OCI-LY1 (cell line): ENCODE measurements at regions not wholly inside any gene's neighbourhood (a gene's known extent, or its start where the extent isn't known, plus 50 kb on each side); places are given as distances from the start of the nearest gene placed in this dataset.

Experiments used
- H2AFZ ChIP-seq: fragments of 200-600 bp; sonication (generic), shearing (Covaris generic); 2 replicates; pipeline ENCODE4 v1.6.0; 2014; ENCODE audit warnings: antibody characterized with exemption, mild to moderate bottlenecking, low read length
- H3F3A ChIP-seq: fragments of 200-600 bp; sonication (generic), shearing (Covaris generic); 2 replicates; pipeline ENCODE4 v1.6.0; 2014; ENCODE audit warnings: mild to moderate bottlenecking, antibody characterized with exemption, low read length, moderate library complexity; ENCODE audit not compliant: insufficient read depth
- H3K27ac ChIP-seq: fragments of 200-600 bp; sonication (generic); 2 replicates; pipeline ENCODE4 v1.5.1; 2014; ENCODE audit warnings: low read length, mixed run types, mild to moderate bottlenecking, low read depth; ENCODE audit not compliant: poor library complexity, severe bottlenecking
- H3K27me3 ChIP-seq: fragments of 200-600 bp; sonication (generic); 2 replicates; pipeline ENCODE4 v1.6.0; 2014; ENCODE audit warnings: antibody characterized with exemption, mild to moderate bottlenecking, low read length, moderate library complexity; ENCODE audit not compliant: insufficient read depth
- H3K36me3 ChIP-seq: fragments of 200-600 bp; sonication (generic); 2 replicates; pipeline ENCODE4 v1.6.1; 2014; ENCODE audit warnings: mild to moderate bottlenecking, antibody characterized with exemption, low read length, moderate library complexity, mixed read lengths; ENCODE audit not compliant: insufficient read depth
- H3K4me1 ChIP-seq: fragments of 200-600 bp; sonication (generic); 2 replicates; pipeline ENCODE4 v1.5.1; 2014; ENCODE audit warnings: mild to moderate bottlenecking, low read length, moderate library complexity; ENCODE audit not compliant: insufficient read depth, severe bottlenecking
- H3K4me2 ChIP-seq: fragments of 200-600 bp; sonication (generic), shearing (Covaris generic); 2 replicates; pipeline ENCODE4 v1.6.1; 2014; ENCODE audit warnings: low read length
- H3K4me3 ChIP-seq: fragments of 200-600 bp; sonication (generic); 2 replicates; pipeline ENCODE4 v1.5.1; 2014; ENCODE audit warnings: low read length, low read depth, mild to moderate bottlenecking, mixed read lengths; ENCODE audit not compliant: poor library complexity, severe bottlenecking
- H3K79me2 ChIP-seq: fragments of 200-600 bp; shearing (Covaris generic); 2 replicates; pipeline ENCODE4 v1.6.1; 2016; ENCODE audit warnings: mixed run types, low read length, mixed read lengths; ENCODE audit not compliant: insufficient read depth
- H3K9ac ChIP-seq: fragments of 200-600 bp; sonication (generic), shearing (Covaris generic); 2 replicates; pipeline ENCODE4 v1.6.1; 2014; ENCODE audit warnings: mild to moderate bottlenecking, low read length, mixed read lengths
- H3K9me2 ChIP-seq: fragments of 200-600 bp; sonication (generic), shearing (Covaris generic); 2 replicates; pipeline ENCODE4 v1.6.1; 2014; ENCODE audit warnings: low read depth, mild to moderate bottlenecking, low read length, mixed read lengths
- H3K9me3 ChIP-seq: fragments of 200-600 bp; shearing (Covaris generic); 2 replicates; pipeline ENCODE4 v1.6.1; 2014; ENCODE audit warnings: low read length, mixed read lengths
- H4K20me1 ChIP-seq: fragments of 200-600 bp; sonication (generic), shearing (Covaris generic); 2 replicates; pipeline ENCODE4 v1.6.0; 2016; ENCODE audit warnings: mild to moderate bottlenecking, low read length; ENCODE audit not compliant: insufficient read depth
- EZH2 ChIP-seq: fragments of 200-600 bp; sonication (generic), shearing (Covaris generic); IDR thresholded peaks from 2 replicates; pipeline ENCODE4 v1.8.0; 2017; ENCODE audit warnings: borderline replicate concordance, mixed run types, mild to moderate bottlenecking, antibody characterized with exemption, low read length, moderate library complexity, mixed read lengths
- TF ChIP-seq, protein P1 (sequence below): fragments of 200-600 bp; sonication (generic), shearing (Covaris generic); IDR thresholded peaks from 2 replicates; pipeline ENCODE4 v1.5.1; 2017; ENCODE audit warnings: mild to moderate bottlenecking, antibody characterized with exemption, low read length, moderate library complexity, mixed read lengths

DNA sequence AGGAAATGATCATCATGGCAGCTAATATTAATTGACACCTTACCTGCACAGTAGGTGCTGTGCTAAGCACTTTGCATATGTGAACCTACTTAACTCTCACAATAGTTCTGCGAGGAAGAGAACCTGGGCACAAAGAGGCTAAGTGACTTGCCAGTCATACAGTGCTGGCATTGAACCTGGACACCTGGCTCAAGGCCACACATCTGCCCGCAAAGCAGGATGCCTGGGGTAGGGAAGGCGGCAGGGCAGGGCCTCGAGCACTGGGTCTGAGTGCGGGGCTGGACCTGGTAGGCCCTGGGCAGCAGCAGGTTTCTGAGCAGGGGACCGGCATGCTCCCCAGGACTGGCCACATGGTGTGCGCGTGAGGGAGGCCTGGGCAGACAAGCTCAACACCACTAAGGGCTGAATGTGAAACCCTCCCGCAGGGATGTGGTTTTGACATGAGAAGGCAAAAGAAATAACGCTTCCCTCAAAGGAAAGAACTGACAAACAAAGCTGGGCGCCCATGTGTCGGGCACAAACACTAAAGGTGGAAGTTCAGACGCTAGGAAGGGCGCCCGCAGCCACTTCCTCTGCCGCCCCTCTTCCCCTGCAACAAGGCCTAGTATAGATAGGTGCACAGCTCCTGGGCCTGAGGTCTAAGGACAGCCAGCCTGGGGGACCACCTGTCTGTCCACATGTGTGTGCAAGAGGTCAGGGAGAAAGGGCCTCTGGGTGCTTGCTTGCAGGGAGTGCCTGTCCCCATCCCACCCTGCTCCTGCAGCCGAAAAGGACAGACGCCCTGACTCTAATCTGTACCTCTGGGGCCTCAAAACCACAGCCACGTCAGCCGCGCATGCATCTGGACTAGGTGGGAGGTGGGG, 92.5 kb downstream of the ZFP36L2 start:
- H3K9me3 ChIP-seq, result no peaks in the 10 kb centered on the region
- no peaks in the 10 kb centered on the region for H3K27me3 ChIP-seq
- TF ChIP-seq EZH2, result no peak
- TF ChIP-seq, protein P1, sequence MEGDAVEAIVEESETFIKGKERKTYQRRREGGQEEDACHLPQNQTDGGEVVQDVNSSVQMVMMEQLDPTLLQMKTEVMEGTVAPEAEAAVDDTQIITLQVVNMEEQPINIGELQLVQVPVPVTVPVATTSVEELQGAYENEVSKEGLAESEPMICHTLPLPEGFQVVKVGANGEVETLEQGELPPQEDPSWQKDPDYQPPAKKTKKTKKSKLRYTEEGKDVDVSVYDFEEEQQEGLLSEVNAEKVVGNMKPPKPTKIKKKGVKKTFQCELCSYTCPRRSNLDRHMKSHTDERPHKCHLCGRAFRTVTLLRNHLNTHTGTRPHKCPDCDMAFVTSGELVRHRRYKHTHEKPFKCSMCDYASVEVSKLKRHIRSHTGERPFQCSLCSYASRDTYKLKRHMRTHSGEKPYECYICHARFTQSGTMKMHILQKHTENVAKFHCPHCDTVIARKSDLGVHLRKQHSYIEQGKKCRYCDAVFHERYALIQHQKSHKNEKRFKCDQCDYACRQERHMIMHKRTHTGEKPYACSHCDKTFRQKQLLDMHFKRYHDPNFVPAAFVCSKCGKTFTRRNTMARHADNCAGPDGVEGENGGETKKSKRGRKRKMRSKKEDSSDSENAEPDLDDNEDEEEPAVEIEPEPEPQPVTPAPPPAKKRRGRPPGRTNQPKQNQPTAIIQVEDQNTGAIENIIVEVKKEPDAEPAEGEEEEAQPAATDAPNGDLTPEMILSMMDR, result no peak
- H3F3A ChIP-seq, result peaks cover 15% of the 10 kb centered on the region; the same call in 1 of the 2 replicates
- peak overlapping the region; percentile 22 for H3K4me3 ChIP-seq
- no peaks in the 10 kb centered on the region for H3K36me3 ChIP-seq
- H3K9ac ChIP-seq, result peak overlapping the region; percentile 80
- H3K4me2 ChIP-seq, result peak overlapping the region; percentile 33
- H4K20me1 ChIP-seq, result no peaks in the 10 kb centered on the region
- H3K4me1 ChIP-seq, result peaks cover 100% of the 10 kb centered on the region
- no peaks in the 10 kb centered on the region for H3K79me2 ChIP-seq
- H2AFZ ChIP-seq, result no peak overlapping the region
- no peaks in the 10 kb centered on the region for H3K9me2 ChIP-seq
- H3K27ac ChIP-seq, result peak overlapping the region; percentile 100

- TF ChIP-seq, protein P1, result no peak
- no peak for TF ChIP-seq EZH2
- Histone ChIP-seq H3F3A (peaks cover 15% of the 10 kb centered on the region; the same call in 1 of the 2 replicates), H3K9me3 (no peaks in the 10 kb centered on the region), H3K9ac (peak overlapping the region; percentile 80), H3K36me3 (no peaks in the 10 kb centered on the region), H3K27me3 (no peaks in the 10 kb centered on the region), H3K79me2 (no peaks in the 10 kb centered on the region), H2AFZ (no peak overlapping the region), H3K9me2 (no peaks in the 10 kb centered on the region), H3K27ac (peak overlapping the region; percentile 100), H3K4me3 (peak overlapping the region; percentile 22), H3K4me2 (peak overlapping the region; percentile 33), H3K4me1 (peaks cover 100% of the 10 kb centered on the region), H4K20me1 (no peaks in the 10 kb centered on the region)
These were observed 93.1 kb downstream of the ZFP36L2 start for GRCh38 chr2:43133336-43133707.

DNA sequence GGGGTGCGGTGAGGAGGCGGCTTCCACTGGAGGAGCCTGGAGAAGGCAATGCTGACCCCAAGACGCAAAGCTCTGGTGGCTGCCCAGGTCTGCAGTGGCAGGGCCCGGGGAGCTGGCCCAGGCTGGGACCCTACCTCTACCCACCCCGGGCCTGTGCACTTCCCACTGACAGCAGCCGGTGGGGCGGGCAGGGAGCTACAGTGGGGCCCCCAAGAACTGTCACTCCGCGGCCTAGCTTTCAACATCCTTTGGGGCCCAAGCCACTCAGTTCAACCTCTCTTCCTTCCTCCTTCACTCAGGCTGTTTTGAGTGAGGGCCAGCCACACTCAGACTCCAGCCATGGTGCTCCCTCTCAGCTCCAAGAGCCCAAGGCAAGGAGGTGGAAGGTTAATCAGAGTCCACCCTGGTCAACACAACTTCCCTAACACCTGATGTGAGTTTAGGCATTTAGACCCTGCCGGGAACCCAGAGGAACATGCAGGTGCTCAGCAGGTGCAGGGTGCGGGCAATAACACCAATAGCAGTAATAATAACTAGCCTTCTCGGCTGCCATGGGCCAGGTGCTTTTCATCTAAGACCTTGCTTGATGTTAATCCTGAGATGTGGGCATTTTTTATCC, 93.6 kb downstream of the ZFP36L2 start:
- no peaks in the 10 kb centered on the region for H3K9me2 ChIP-seq
- H3K27ac ChIP-seq, result peak overlapping the region; percentile 100
- H3K4me3 ChIP-seq, result peak overlapping the region; percentile 22
- H3K9me3 ChIP-seq, result no peaks in the 10 kb centered on the region
- TF ChIP-seq, protein P1, result no peak
- TF ChIP-seq EZH2, result no peak
- H4K20me1 ChIP-seq, result no peaks in the 10 kb centered on the region
- peak overlapping the region; percentile 33 for H3K4me2 ChIP-seq
- H3K79me2 ChIP-seq, result no peaks in the 10 kb centered on the region
- H2AFZ ChIP-seq, result no peak overlapping the region
- peak overlapping the region; percentile 80 for H3K9ac ChIP-seq
- no peaks in the 10 kb centered on the region for H3K36me3 ChIP-seq
- H3K4me1 ChIP-seq, result peaks cover 100% of the 10 kb centered on the region
- H3F3A ChIP-seq, result peaks cover 15% of the 10 kb centered on the region; the same call in 1 of the 2 replicates
- no peaks in the 10 kb centered on the region for H3K27me3 ChIP-seq
